Glutamatergic neuron (in vitro differentiated cells): ENCODE measurements at regions not wholly inside any gene's neighbourhood (a gene's known extent, or its start where the extent isn't known, plus 50 kb on each side); places are given as distances from the start of the nearest gene placed in this dataset.

Experiments used
- DNase-seq: peaks from one replicate; pipeline ENCODE4 v3.0.0; 2022
- H3K27ac Mint-ChIP-seq: one replicate; pipeline ENCODE4 v1.8.0; 2020; ENCODE audit warnings: mild to moderate bottlenecking, mixed read lengths, inconsistent platforms; ENCODE audit not compliant: unreplicated experiment
- H3K27me3 Mint-ChIP-seq: one replicate; pipeline ENCODE4 v1.8.0; 2020; ENCODE audit warnings: mild to moderate bottlenecking, moderate library complexity, mixed read lengths, inconsistent platforms; ENCODE audit not compliant: unreplicated experiment
- H3K36me3 Mint-ChIP-seq: one replicate; pipeline ENCODE4 v1.8.0; 2020; ENCODE audit warnings: mild to moderate bottlenecking, mixed read lengths, inconsistent platforms; ENCODE audit not compliant: unreplicated experiment
- H3K4me1 Mint-ChIP-seq: one replicate; pipeline ENCODE4 v1.8.0; 2020; ENCODE audit warnings: mild to moderate bottlenecking, low read depth, mixed read lengths, inconsistent platforms; ENCODE audit not compliant: unreplicated experiment
- H3K4me3 Mint-ChIP-seq: one replicate; pipeline ENCODE4 v1.8.0; 2020; ENCODE audit warnings: mild to moderate bottlenecking, mixed read lengths, inconsistent platforms; ENCODE audit not compliant: unreplicated experiment
- H3K9me3 Mint-ChIP-seq: one replicate; pipeline ENCODE4 v1.8.0; 2020; ENCODE audit warnings: mild to moderate bottlenecking, moderate library complexity, mixed read lengths, inconsistent platforms; ENCODE audit not compliant: unreplicated experiment
- TF ChIP-seq, protein P1 (sequence below): fragments of 200-600 bp; sonication (generic); IDR thresholded peaks from one replicate; pipeline ENCODE4 v1.5.0; 2021; ENCODE audit not compliant: partially characterized antibody, unreplicated experiment

DNA sequence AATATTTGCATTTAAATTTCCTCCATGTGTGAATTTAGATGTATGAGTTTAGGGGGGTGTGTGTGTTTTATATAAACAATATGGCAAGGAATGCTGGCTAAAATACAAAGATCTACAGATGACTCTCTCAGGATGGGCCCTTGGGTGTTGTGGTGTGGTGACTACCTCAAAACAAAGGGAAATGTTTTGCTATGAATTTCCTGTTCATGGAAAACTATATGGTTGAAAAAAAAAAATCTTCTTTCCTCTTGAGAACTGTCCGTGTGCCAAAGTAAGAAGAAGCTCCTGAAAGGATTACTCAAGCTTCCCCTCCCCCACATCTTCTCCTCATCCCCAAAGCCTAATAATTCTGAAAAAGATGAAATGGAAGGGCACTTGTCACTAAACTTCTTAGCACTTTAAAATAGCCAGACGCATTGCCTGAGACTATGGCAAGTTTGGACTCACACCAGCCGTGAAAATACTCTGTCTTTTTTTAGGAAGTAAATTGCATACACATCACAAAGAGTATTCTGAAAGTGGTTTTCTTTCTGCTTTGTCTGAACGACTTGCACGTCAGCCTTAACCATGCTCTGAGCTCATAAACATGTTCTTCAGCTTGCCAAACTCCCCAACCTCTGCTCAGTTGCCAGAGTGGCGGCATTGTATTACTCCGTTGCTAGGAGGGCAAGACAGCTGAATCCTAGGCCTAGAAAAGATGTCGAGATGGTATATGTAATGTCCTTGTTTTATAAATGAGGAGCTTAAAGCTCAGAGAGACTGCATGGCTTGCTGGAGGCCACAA is 250.4 kb upstream of the JADE1 start:
- TF ChIP-seq, protein P1, sequence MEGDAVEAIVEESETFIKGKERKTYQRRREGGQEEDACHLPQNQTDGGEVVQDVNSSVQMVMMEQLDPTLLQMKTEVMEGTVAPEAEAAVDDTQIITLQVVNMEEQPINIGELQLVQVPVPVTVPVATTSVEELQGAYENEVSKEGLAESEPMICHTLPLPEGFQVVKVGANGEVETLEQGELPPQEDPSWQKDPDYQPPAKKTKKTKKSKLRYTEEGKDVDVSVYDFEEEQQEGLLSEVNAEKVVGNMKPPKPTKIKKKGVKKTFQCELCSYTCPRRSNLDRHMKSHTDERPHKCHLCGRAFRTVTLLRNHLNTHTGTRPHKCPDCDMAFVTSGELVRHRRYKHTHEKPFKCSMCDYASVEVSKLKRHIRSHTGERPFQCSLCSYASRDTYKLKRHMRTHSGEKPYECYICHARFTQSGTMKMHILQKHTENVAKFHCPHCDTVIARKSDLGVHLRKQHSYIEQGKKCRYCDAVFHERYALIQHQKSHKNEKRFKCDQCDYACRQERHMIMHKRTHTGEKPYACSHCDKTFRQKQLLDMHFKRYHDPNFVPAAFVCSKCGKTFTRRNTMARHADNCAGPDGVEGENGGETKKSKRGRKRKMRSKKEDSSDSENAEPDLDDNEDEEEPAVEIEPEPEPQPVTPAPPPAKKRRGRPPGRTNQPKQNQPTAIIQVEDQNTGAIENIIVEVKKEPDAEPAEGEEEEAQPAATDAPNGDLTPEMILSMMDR: no peak
- Mint-ChIP-seq H3K36me3 (no peaks in the 10 kb centered on the region), H3K9me3 (peaks cover 2% of the 10 kb centered on the region), H3K27ac (no peak overlapping the region), H3K4me3 (no peak overlapping the region), H3K27me3 (peaks cover 3% of the 10 kb centered on the region), H3K4me1 (peaks cover 9% of the 10 kb centered on the region)
- DNase-seq: no peak

DNA sequence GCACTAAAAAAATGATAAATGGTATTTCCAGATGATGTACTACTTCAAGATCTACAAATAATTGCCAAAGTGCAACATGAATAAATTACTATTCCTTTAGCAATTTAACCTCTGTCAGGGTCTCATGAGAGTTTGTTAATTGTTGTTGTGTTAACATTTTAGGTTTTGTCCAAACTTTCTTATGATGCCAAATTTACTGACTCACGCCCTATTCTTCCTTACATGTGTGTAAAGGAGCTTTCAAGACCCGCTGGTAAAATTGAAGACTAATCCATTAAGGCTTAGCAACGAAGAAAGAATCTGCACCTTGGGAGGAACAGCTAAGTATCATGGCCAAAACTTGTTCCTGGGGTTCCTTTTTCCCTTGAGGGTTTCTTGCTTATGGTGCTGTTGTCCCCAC is 252.7 kb upstream of the JADE1 start:
- no peak overlapping the region for H3K4me3 Mint-ChIP-seq
- no peak overlapping the region for H3K27ac Mint-ChIP-seq
- TF ChIP-seq, protein P1: no peak
- peaks cover 4% of the 10 kb centered on the region for H3K9me3 Mint-ChIP-seq
- H3K27me3 Mint-ChIP-seq: no peaks in the 10 kb centered on the region
- peaks cover 15% of the 10 kb centered on the region for H3K4me1 Mint-ChIP-seq
- no peak for DNase-seq
- no peaks in the 10 kb centered on the region for H3K36me3 Mint-ChIP-seq

DNA sequence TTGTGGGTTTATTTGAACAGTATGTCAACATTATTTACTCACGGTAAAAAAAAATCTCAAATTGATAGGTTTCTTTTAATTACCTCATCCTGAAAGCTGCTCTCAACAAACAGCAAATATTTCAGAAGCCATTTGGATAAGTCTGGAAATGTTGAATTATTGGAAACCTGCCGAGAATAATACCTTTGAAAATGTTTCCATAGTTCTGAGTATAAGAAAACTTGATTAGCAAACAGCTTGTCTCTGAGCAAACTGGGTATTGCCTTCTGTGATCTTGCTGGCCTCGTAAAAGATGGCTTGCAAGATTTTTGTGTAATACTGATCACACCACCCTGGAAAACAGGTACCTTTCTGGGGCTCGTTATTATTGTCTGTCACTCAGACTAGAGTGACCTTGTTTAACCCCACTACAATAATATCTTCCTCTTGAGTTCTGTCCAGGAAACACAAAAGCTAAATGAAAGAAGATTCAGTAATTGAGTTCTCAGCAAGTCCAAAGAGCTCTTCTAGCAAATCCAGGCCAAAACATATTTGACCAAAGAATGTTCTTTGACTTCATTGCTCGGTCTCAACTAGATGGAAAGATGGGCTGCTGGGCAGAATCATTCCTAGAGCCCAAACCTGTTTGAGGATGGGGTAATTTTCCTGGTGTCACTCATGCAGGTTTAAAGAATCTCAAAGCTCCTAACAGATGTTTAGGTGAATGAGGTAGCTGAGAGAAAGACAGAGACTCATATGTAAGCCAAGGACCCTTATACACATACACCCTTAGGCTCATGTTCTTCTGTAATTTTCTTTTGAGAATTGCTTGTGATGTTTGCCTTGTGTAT is 255.6 kb upstream of the JADE1 start:
- H3K27me3 Mint-ChIP-seq: no peaks in the 10 kb centered on the region
- TF ChIP-seq, protein P1: no peak
- no peak for DNase-seq
- H3K4me1 Mint-ChIP-seq: peaks cover 13% of the 10 kb centered on the region
- H3K9me3 Mint-ChIP-seq: peaks cover 4% of the 10 kb centered on the region
- no peak overlapping the region for H3K4me3 Mint-ChIP-seq
- H3K36me3 Mint-ChIP-seq: no peaks in the 10 kb centered on the region
- no peak overlapping the region for H3K27ac Mint-ChIP-seq

DNA sequence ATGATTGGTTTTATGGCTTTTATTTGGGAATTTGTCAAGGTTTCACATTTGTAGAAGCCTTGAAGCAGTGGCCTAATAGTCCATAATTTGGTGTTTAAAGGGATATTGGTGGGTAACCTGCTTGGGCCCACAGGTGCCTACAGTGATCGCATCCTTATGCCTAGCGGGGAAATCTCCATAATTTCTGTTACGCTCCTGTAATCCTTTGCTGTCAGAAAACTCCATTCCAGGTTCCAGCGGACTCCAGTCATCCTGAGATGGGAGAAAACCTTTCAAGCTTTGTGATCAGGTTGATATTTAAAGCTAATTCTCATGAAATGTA is 257.0 kb upstream of the JADE1 start:
- Mint-ChIP-seq H3K4me3 (no peak overlapping the region), H3K27ac (no peak overlapping the region), H3K9me3 (peaks cover 2% of the 10 kb centered on the region)

More for the DNA sequence above, 257.0 kb upstream of the JADE1 start:
- no peaks in the 10 kb centered on the region for H3K36me3 Mint-ChIP-seq
- TF ChIP-seq, protein P1: no peak
- peaks cover 12% of the 10 kb centered on the region for H3K4me1 Mint-ChIP-seq
- no peak for DNase-seq
- H3K27me3 Mint-ChIP-seq: no peaks in the 10 kb centered on the region
